ENCODE measurements at regions not wholly inside any gene's neighbourhood (a gene's known extent, or its start where the extent isn't known, plus 50 kb on each side); places are given as distances from the start of the nearest gene placed in this dataset.
"Not testable (repeated sequence)": the region's sequence is repeated elsewhere in the genome, so short reads cannot be mapped to it uniquely, and the experiment has no call there.

DNA sequence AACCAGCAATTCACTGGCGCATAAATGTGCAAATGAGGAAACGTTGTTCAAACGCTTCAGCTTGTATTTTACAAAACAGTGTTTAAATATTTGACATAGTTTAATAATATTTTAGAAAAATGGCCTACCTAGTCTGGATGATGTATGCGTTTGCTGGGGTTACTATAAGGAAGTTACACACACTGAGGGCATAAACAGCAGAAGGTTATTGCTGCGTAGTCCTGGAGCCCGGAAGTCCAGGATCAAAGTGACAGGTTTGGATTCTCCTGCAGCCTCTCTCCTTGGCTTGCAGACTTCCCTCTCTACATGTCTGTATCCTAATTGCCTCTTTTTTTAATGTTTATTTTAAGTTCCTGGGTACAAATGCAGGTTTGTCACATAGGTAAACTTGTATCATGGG is 106.0 kb upstream of the PABPC3 start:
- TF ChIP-seq, protein P1, sequence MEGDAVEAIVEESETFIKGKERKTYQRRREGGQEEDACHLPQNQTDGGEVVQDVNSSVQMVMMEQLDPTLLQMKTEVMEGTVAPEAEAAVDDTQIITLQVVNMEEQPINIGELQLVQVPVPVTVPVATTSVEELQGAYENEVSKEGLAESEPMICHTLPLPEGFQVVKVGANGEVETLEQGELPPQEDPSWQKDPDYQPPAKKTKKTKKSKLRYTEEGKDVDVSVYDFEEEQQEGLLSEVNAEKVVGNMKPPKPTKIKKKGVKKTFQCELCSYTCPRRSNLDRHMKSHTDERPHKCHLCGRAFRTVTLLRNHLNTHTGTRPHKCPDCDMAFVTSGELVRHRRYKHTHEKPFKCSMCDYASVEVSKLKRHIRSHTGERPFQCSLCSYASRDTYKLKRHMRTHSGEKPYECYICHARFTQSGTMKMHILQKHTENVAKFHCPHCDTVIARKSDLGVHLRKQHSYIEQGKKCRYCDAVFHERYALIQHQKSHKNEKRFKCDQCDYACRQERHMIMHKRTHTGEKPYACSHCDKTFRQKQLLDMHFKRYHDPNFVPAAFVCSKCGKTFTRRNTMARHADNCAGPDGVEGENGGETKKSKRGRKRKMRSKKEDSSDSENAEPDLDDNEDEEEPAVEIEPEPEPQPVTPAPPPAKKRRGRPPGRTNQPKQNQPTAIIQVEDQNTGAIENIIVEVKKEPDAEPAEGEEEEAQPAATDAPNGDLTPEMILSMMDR (IDR thresholded peaks at IDR 0.05): not testable (repeated sequence)
- TF ChIP-seq POLR2A (IDR thresholded peaks at IDR 0.05): not testable (repeated sequence)

Data from suprapubic skin (tissue), 3 donors.